Stomach (tissue), 8 donors: ENCODE measurements at regions not wholly inside any gene's neighbourhood (a gene's known extent, or its start where the extent isn't known, plus 50 kb on each side); places are given as distances from the start of the nearest gene placed in this dataset.
A peak's percentile ranks its signal among the peaks of the same experiment; 100 is the strongest.

ENCODE experiments used
- DNase-seq, 2 donors: peaks; one replicate each; pipeline versions ENCODE4 v3.0.0 to v3.0.0-alpha.2; 2013 to 2019
- H3K27ac ChIP-seq, 5 donors: fragments of 200-600 bp in 4 of 5; sonication (generic) in 4 of 5; one replicate each; pipeline ENCODE4 v1.5.1; 2013 to 2019; ENCODE audit warnings: mild to moderate bottlenecking in 1 of 5, moderate library complexity in 1 of 5
- H3K27me3 ChIP-seq, 3 donors: fragments of 200-600 bp; sonication (generic); one replicate each; pipeline ENCODE4 v1.5.1; 2017 to 2019; ENCODE audit warnings: mixed run types in 1 of 3
- H3K36me3 ChIP-seq, 4 donors: fragments of 200-600 bp; sonication (generic); 1 replicate in 3 of 4; 2 replicates in 1 of 4; pipeline ENCODE4 v1.5.1; 2016 to 2019
- H3K4me1 ChIP-seq, 4 donors: fragments of 200-600 bp; sonication (generic); one replicate each; pipeline ENCODE4 v1.5.1; 2016 to 2019
- H3K4me3 ChIP-seq, 4 donors: fragments of 200-600 bp; sonication (generic) in 3 of 4; one replicate each; pipeline ENCODE4 v1.5.1; 2016 to 2019; ENCODE audit warnings: mild to moderate bottlenecking in 1 of 4
- H3K9me3 ChIP-seq, 4 donors: fragments of 200-600 bp; sonication (generic); one replicate each; pipeline ENCODE4 v1.5.1; 2016 to 2019
- CTCF ChIP-seq, 7 experiments: fragments of 450-650 bp in 4 of 7; fragments of 200-600 bp in 3 of 7; sonication (generic) in 3 of 7; IDR thresholded peaks; one replicate each; pipeline ENCODE4 v1.5.1; 2016 to 2019; ENCODE audit warnings: antibody characterized with exemption in 7 of 7, control low read depth in 2 of 7, mild to moderate bottlenecking in 1 of 7
- EP300 ChIP-seq: sonication (generic); formaldehyde crosslinking; IDR thresholded peaks from one replicate; pipeline ENCODE4 v1.6.1; 2017; ENCODE audit warnings: antibody characterized with exemption
- POLR2A ChIP-seq, 4 donors: fragments of 450-650 bp; IDR thresholded peaks; one replicate each; pipeline ENCODE4 v1.6.1; 2016; ENCODE audit warnings: antibody characterized with exemption in 4 of 4, control low read depth in 2 of 4, mild to moderate bottlenecking in 1 of 4, moderate library complexity in 1 of 4
- POLR2AphosphoS5 ChIP-seq, 3 donors: sonication (generic); formaldehyde crosslinking; IDR thresholded peaks; one replicate each; pipeline ENCODE4 v1.6.1; 2016; ENCODE audit warnings: antibody characterized with exemption in 3 of 3
- WGBS, 5 donors: extraction: QIAGEN DNeasy Blood & Tissue Kit in 3 of 5; methylation state at CpG; one replicate each; pipeline versions ENCODE4 v1.1.5 to v1.1.7; 2013 to 2018; 5-methylcytosine and 5-hydroxymethylcytosine counted together
- intact Hi-C: fragments of 100-400 bp; cut with DNase I; formaldehyde crosslinking; loops from one replicate; pipeline ENCODE4 v1.15.1; 2023; ENCODE audit warnings: low total_unique reads
- donor health status: healthy with polysubstance abuse.
- donor health status: Bipolar disorder and iron deficiency.
- donor health status: healthy.

GRCh38 chr2:221716426-221717303 lies 144.6 kb upstream of the EPHA4 start:
- DNase-seq, result peak in 1 of 2 donors; percentile 68
- Histone ChIP-seq H3K4me3 (no peak overlapping the region), H3K4me1 (peaks cover 0 to 9% (median 0%) of the 10 kb centered on the region in 4 donors), H3K27me3 (no peaks in the 10 kb centered on the region), H3K27ac (no peak overlapping the region), H3K9me3 (no peaks in the 10 kb centered on the region), H3K36me3 (no peaks in the 10 kb centered on the region)
- intact Hi-C loops, result no loop called here
- WGBS, 5 donors, result 61 to 70% (median 63%) methylated on average over 10 of the region's 10 CpGs
- no peak for TF ChIP-seq CTCF (IDR thresholded peaks at IDR 0.05)
- TF ChIP-seq EP300, result no peak
- no peak for TF ChIP-seq POLR2A (IDR thresholded peaks at IDR 0.05)
- no peak for TF ChIP-seq POLR2AphosphoS5 (IDR thresholded peaks at IDR 0.05)

GRCh38 chr2:221715523-221716247 lies 143.6 kb upstream of the EPHA4 start:
- Histone ChIP-seq H3K27me3 (no peaks in the 10 kb centered on the region), H3K27ac (no peak overlapping the region), H3K36me3 (no peaks in the 10 kb centered on the region), H3K9me3 (no peaks in the 10 kb centered on the region), H3K4me1 (peaks cover 0 to 9% (median 3%) of the 10 kb centered on the region in 4 donors), H3K4me3 (no peak overlapping the region)
- TF ChIP-seq EP300 (no peak), POLR2A (IDR thresholded peaks at IDR 0.05) (no peak), POLR2AphosphoS5 (IDR thresholded peaks at IDR 0.05) (no peak), CTCF (IDR thresholded peaks at IDR 0.05) (no peak)
- intact Hi-C loops, result no loop called here
- DNase-seq, result peak in 1 of 2 donors; percentile 14
- 61 to 67% (median 63%) methylated on average over 6 of the region's 6 CpGs for WGBS, 5 donors

GRCh38 chr2:221710744-221711143 lies 138.6 kb upstream of the EPHA4 start:
- H3K27ac ChIP-seq, result no peak overlapping the region
- H3K36me3 ChIP-seq, result no peaks in the 10 kb centered on the region
- no peaks in the 10 kb centered on the region for H3K9me3 ChIP-seq
- intact Hi-C loops, result no loop called here
- peaks cover 0 to 16% (median 0%) of the 10 kb centered on the region in 4 donors for H3K4me1 ChIP-seq
- no peak overlapping the region for H3K4me3 ChIP-seq
- peak in 1 of 2 donors; percentile 20 for DNase-seq
- H3K27me3 ChIP-seq, result no peaks in the 10 kb centered on the region
- WGBS, 5 donors, result 79 to 88% (median 86%) methylated on average over 3 of the region's 3 CpGs
- no peak for TF ChIP-seq EP300
- TF ChIP-seq POLR2AphosphoS5 (IDR thresholded peaks at IDR 0.05), result no peak
- no peak for TF ChIP-seq CTCF (IDR thresholded peaks at IDR 0.05)
- TF ChIP-seq POLR2A (IDR thresholded peaks at IDR 0.05), result no peak

- Histone ChIP-seq H3K27me3 (no peaks in the 10 kb centered on the region), H3K4me1 (peaks cover 0 to 16% (median 0%) of the 10 kb centered on the region in 4 donors), H3K27ac (no peak overlapping the region), H3K36me3 (no peaks in the 10 kb centered on the region), H3K9me3 (no peaks in the 10 kb centered on the region), H3K4me3 (no peak overlapping the region)
- TF ChIP-seq POLR2AphosphoS5 (IDR thresholded peaks at IDR 0.05) (no peak), POLR2A (IDR thresholded peaks at IDR 0.05) (no peak), CTCF (IDR thresholded peaks at IDR 0.05) (no peak)
- DNase-seq, result no peak
- intact Hi-C loops, result no loop called here
- WGBS, 5 donors, result 67 to 90% (median 80%) methylated on average over 1 of the region's 1 CpG
Observed at GRCh38 chr2:221708902-221709301, 136.8 kb upstream of the EPHA4 start.
